Activated CD8-positive, alpha-beta memory T cell treated with anti-CD3 and anti-CD28 coated beads for 36 hours (primary cell): ENCODE measurements at regions not wholly inside any gene's neighbourhood (a gene's known extent, or its start where the extent isn't known, plus 50 kb on each side); places are given as distances from the start of the nearest gene placed in this dataset.
"Not testable (repeated sequence)": the region's sequence is repeated elsewhere in the genome, so short reads cannot be mapped to it uniquely, and the experiment has no call there.

Experiments
- CTCF ChIA-PET: fragments of 350-600 bp; sonication (Branson Sonifier 250); formaldehyde crosslinking; loops from one replicate; lab custom pipeline; 2021; ENCODE audit warnings: antibody characterized with exemption; lab: Charles Lee
- POLR2A ChIA-PET: fragments of 350-600 bp; sonication (Branson Sonifier 250); formaldehyde crosslinking; loops from one replicate; lab custom pipeline; 2021; ENCODE audit warnings: antibody characterized with exemption; lab: Charles Lee

- CTCF ChIA-PET = no interaction called here
- POLR2A ChIA-PET = no interaction called here
Measured at GRCh38 chr3:137514853-137515252, 249.3 kb upstream of the SOX14 start.

GRCh38 chr3:137519602-137520001 is 244.5 kb upstream of the SOX14 start:
- ChIA-PET CTCF (no interaction called here), POLR2A (no interaction called here)

- CTCF ChIA-PET = no interaction called here
- POLR2A ChIA-PET = no interaction called here
Measured at GRCh38 chr3:137524751-137525150, 239.4 kb upstream of the SOX14 start.

- ChIA-PET CTCF (no interaction called here), POLR2A (no interaction called here)
Measured at GRCh38 chr3:137525471-137525870, 238.6 kb upstream of the SOX14 start.

DNA sequence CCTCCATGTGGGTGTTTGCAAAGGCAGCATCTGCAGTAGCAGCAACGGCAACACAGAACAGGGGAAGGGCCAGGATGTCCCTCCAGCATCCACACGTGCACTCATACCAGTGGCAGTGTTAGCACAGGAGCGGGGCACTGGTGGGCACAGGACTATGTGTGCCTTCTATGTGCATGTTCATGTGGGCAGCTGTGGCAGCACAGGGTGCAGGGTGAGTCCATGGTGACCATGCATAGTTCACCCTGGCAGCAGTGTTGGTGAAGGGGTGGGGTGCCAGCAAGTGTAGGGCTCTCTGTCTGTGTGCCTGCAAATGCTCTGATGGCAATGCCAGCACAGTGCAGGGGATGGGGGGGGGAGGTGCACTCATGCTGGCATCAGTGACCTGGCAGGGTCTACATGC is 222.1 kb upstream of the SOX14 start:
- ChIA-PET CTCF (no interaction called here), POLR2A (no interaction called here)

- ChIA-PET CTCF (no interaction called here), POLR2A (no interaction called here)
Measured at GRCh38 chr3:137554242-137554641, 209.9 kb upstream of the SOX14 start.

DNA sequence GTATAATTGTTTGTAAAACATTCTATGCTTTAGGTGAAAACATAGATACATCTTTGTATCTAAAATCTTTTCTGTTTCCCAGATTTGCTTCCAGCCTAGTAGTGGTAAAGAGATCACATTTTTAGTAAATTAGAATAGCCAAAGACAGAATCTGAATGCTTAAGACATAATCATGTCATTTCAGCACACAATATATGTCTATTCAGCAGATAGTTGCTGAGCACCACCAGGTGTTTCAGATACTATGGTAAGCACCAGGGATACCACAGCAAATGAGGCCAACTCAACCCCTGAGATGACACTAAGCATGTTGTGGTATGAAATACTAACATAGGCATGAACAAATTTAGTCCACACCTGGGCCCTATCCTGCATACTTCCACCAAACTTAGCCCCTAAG is 195.2 kb upstream of the SOX14 start:
- ChIA-PET CTCF (no interaction called here), POLR2A (no interaction called here)

DNA sequence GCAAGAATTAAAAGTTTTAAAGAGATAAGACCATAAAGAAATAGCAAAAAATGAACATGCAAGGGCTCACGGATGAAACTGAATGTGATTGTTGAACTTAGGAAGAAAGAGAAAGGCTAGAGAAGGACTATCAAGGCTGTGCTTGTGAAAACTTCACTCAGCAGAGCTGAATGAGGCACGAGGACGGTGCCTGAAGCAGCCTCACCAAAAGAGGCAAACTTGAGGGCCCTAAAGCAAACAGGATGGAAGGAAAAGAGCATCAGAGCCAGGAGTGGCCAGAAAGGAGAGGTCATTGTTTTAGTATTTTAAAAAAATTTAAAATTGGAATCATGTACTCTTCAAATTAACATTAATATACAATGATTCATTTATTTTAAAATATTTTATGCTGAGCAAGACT is 191.2 kb upstream of the SOX14 start:
- ChIA-PET POLR2A (no interaction called here), CTCF (no interaction called here)

GRCh38 chr3:137582484-137582883 is 181.6 kb upstream of the SOX14 start:
- ChIA-PET POLR2A (no interaction called here), CTCF (no interaction called here)

DNA sequence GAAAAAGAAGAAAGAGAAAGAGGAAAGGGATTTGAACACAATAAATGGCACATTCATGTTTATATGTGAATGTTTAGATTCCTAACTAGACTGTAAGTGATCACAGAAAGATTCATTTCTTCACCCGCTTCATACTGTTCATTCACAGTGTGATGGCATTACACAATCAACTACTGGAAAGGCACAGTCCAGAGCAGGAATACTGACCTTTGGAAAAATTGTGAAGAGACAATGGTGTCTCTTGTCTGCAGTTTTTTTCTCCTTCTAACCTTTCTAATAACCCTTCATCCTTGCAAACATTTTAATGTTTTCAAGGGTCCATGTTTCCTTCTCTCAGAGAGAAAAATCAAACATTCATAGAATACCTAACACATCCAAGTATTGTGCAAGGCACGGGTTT is 180.9 kb upstream of the SOX14 start:
- ChIA-PET CTCF (no interaction called here), POLR2A (no interaction called here)

- ChIA-PET POLR2A (no interaction called here), CTCF (no interaction called here)
Measured at GRCh38 chr3:137588871-137589270, 175.2 kb upstream of the SOX14 start.

GRCh38 chr3:137595415-137595814 is 168.7 kb upstream of the SOX14 start:
- CTCF ChIA-PET, POLR2A ChIA-PET: not testable (repeated sequence)

DNA sequence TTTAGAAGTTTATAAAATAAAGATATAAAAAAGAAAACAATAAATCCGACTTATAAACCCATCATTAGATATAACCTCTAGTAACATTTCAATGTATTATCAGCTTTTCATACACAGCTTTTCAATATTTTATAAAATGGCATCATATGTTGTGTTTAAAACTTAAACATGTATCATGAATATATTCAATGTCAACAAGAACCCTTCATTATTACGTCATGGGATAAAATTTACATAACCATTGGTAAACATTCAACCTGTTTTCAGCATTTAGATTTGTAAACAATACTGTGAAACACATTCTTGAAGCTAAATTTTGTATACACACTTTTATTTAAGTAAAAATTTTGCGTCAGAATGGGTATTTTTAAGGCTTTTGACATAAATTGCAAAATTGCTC is 153.4 kb upstream of the SOX14 start:
- ChIA-PET CTCF (no interaction called here), POLR2A (no interaction called here)

GRCh38 chr3:137612291-137612690 is 151.8 kb upstream of the SOX14 start:
- POLR2A ChIA-PET = no interaction called here
- CTCF ChIA-PET = no interaction called here

DNA sequence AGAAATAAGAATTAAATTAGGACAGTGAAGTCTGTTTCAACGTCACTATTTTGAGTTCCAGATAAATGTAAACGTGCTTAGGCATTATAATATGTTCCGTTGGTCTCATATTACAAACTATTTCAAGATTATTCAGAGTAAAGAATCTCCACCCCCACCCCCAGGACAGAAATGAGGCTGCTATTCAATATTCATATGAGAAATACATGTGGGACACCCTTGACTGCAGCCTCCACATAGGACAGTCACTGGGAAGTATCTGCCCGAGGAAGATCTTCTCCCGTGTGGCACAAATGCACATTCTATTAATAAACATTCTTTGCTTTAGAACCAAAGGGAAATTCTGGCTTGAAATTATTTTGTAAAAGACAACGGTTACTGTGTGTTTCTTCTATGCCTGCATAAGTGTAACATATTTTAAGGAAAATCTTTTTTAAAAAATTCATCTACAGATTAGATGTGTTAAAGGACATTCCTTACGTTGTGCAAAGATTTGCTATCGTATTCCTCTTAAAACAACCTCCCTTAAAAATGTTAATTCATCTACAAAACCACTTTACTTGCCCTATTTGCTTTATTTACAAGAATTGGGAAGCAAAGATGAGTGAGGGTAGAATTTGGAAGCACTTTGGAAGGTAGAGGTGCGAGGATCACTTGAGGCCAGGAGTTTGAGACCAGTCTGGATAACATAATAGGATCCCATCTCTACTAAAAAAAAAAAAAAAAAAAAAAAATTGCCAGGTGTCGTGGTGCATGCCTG is 148.3 kb upstream of the SOX14 start:
- CTCF ChIA-PET = no interaction called here
- POLR2A ChIA-PET = no interaction called here

DNA sequence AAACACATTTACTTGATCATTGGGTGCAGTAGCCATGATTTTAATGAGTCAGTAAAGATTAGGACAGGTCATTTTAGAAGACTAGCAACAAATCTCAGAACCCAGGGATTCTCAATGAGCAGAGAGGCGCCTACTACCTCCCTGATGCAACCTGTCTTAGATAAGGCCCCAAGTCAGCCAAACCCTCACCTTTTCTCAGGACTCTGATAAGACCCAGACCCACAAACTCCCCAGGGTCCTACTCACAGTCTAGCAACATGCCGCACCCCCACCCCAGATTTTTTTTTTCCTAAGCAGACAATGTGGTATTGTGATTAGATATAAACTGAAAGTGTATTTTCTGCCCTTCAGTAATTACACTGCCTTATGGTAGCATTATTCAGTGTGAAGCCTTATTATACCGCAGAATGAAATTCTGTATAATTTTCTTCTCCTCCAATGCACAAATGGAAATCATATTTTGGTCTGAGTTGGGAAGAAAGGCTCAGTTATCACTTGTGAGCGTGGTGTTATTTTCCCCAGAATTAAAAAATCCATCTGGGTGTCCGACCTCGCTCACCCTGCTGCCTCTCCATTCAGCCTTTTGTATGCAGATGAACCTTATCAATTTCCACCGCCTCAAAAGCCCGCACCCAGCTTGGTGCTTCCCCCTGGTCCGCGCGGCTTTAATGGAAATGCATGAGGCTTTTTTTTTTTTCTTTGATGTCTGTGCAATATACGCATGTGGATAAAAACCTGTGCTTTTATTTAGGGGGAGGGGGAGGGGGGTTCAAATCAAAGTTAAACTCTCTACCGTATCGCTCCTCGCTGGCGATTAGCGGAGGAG is 122.0 kb upstream of the SOX14 start:
- CTCF ChIA-PET = no interaction called here
- POLR2A ChIA-PET = no interaction called here

DNA sequence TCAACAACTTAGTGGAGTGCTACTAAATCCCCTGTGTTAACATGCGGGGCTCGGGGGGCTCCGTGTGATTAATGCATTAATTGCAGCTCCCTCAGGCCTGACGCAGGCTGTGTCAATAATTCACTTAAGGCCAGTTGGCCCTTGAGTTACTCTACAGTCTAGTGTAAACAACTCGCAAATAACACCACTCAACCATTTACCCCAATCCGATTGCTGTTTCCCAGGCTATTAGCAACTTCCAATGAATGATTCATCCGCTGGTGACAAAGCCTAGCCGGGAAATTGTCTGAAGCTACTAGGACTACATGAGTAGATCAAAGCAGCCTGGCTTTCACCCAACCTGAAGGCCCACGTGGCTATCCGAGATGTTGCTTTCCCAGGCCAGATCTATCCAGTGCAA is 121.3 kb upstream of the SOX14 start:
- ChIA-PET POLR2A (no interaction called here), CTCF (no interaction called here)

DNA sequence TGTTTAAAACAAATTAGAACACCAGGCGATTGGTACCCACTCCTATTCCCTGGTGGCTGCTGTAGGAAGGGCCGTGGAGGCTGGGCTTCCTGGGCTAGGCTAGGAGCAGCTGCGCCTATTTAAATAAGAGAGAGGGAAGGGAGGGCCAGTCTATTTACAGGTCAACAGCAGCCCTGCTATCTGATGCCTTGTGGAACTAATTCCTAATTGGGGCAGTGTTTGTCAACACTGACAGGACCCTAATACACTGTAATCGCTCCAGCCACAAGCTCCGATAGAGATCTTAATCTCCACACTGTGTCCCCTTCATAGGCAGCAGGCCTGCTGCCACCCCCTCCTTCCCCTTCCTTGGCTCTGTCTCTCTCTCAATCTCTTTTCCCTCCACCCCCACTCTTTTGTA is 116.9 kb upstream of the SOX14 start:
- POLR2A ChIA-PET = no interaction called here
- CTCF ChIA-PET = no interaction called here

- CTCF ChIA-PET = no interaction called here
- POLR2A ChIA-PET = no interaction called here
Measured at GRCh38 chr3:137669519-137670060, 94.5 kb upstream of the SOX14 start.

DNA sequence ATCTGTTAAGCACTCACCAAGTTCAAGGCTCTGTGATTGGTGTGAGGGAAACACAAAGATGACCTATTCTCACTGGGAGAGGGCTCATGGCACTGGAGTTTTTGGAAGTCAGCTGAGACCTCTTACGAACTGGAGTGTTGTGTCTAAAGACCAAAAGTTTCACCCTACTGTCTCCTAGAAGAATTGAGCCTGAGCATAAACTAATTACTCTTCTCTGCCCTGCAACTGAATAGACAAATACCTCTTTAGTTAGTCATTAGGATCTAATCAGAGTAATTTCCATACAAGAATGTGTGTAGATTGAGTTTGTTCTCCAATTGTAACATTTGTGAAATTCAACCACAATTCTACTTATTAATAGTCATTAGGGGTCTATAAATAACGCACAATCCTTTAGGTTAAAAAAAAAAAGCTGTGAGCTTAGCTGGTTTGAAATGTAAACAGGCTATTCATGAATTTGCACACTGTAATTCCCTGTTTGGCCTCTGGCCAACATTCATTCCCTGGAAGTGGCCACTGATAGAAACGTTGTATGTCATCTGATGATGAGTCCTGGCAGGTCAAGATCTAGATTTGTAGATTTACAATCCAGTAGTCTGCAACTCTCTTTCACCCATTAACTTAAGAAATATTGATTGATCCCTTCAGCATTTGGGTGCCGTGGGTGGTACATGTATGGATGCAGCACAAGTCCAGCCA is 76.8 kb upstream of the SOX14 start:
- ChIA-PET POLR2A (no interaction called here), CTCF (no interaction called here)
